ENCODE measurements at regions not wholly inside any gene's neighbourhood (a gene's known extent, or its start where the extent isn't known, plus 50 kb on each side); places are given as distances from the start of the nearest gene placed in this dataset.

DNA sequence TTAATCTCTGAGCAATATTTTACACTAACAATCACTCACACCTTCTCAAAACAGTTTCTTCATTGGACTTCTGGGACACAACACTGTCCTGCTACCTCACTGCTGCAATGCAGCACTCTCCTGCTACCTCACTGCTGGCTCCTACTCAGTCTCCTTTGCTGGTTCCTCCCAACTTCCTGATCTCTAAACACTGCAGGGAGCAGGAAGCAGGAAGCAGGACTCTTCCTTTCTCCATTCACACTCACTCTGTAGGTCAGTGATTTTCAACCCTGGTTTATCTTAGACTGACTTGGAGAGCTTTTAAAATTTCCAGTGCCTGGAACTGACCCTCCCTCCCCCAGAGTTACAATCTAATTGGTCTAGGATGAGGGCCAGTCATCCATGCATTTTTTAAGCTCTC lies 243.4 kb upstream of the RBBP8 start:
- no peak for TF ChIP-seq CTCF (IDR thresholded peaks at IDR 0.05; ENCODE audit: insufficient read depth, low read length)
- no peak for TF ChIP-seq POLR2AphosphoS5 (IDR thresholded peaks at IDR 0.05; ENCODE audit: low read depth)
- no peak for TF ChIP-seq SPI1 (IDR thresholded peaks at IDR 0.05; ENCODE audit: borderline replicate concordance, low read depth)
- TF ChIP-seq, protein P1, sequence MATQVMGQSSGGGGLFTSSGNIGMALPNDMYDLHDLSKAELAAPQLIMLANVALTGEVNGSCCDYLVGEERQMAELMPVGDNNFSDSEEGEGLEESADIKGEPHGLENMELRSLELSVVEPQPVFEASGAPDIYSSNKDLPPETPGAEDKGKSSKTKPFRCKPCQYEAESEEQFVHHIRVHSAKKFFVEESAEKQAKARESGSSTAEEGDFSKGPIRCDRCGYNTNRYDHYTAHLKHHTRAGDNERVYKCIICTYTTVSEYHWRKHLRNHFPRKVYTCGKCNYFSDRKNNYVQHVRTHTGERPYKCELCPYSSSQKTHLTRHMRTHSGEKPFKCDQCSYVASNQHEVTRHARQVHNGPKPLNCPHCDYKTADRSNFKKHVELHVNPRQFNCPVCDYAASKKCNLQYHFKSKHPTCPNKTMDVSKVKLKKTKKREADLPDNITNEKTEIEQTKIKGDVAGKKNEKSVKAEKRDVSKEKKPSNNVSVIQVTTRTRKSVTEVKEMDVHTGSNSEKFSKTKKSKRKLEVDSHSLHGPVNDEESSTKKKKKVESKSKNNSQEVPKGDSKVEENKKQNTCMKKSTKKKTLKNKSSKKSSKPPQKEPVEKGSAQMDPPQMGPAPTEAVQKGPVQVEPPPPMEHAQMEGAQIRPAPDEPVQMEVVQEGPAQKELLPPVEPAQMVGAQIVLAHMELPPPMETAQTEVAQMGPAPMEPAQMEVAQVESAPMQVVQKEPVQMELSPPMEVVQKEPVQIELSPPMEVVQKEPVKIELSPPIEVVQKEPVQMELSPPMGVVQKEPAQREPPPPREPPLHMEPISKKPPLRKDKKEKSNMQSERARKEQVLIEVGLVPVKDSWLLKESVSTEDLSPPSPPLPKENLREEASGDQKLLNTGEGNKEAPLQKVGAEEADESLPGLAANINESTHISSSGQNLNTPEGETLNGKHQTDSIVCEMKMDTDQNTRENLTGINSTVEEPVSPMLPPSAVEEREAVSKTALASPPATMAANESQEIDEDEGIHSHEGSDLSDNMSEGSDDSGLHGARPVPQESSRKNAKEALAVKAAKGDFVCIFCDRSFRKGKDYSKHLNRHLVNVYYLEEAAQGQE (IDR thresholded peaks at IDR 0.05; ENCODE audit: insufficient replicate concordance, low read depth), result no peak

Measured in HL-60 (cell line).